ENCODE measurements at regions not wholly inside any gene's neighbourhood (a gene's known extent, or its start where the extent isn't known, plus 50 kb on each side); places are given as distances from the start of the nearest gene placed in this dataset.

DNA sequence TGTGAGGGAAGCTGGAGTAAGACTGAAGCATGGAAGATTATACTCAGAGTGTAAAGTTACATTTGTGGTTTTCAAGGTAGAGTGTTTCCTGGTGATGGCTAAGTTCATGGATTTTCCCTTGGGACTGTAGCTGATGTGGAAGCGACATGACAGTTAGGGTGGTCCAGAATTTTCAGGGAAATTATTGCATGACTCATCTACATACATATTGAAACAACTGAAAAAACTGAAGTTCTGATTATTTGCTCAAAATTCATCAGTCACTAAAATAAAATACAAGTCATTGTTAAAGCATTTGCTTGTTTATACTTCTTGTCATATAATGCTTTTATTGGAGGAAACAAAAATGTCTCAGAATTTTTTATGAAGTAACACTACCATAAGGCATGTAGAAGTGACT is 700.0 kb downstream of the RFPL4B start:
- Mint-ChIP-seq H3K9me3 (0 out of 2 replicates have a peak, but pooled peaks cover 4% of the 10 kb centered on the region), H3K36me3 (ENCODE audit: low read depth) (peaks cover 15% of the 10 kb centered on the region), H3K4me3 (peak overlapping the region; percentile 48), H3K4me1 (ENCODE audit: low read depth) (peaks cover 64% of the 10 kb centered on the region), H3K27ac (peak overlapping the region; percentile 86), H3K27me3 (ENCODE audit: insufficient read depth) (peaks cover 2% of the 10 kb centered on the region; the same call in 1 of the 2 replicates)
- peak; percentile 59 for DNase-seq
- TF ChIP-seq CTCF (IDR thresholded peaks at IDR 0.05) = no peak

GRCh38 chr6:113047932-113048331 is 700.8 kb downstream of the RFPL4B start:
- no peaks in the 10 kb centered on the region for H3K9me3 Mint-ChIP-seq
- peak; percentile 25 for DNase-seq
- peak overlapping the region; percentile 73 for H3K27ac Mint-ChIP-seq
- peaks cover 64% of the 10 kb centered on the region for H3K4me1 Mint-ChIP-seq (ENCODE audit: low read depth)
- H3K36me3 Mint-ChIP-seq (ENCODE audit: low read depth) = peaks cover 10% of the 10 kb centered on the region
- H3K27me3 Mint-ChIP-seq (ENCODE audit: insufficient read depth) = peaks cover 2% of the 10 kb centered on the region; the same call in 1 of the 2 replicates
- H3K4me3 Mint-ChIP-seq = no peak overlapping the region; the same call in 1 of the 2 replicates
- no peak for TF ChIP-seq CTCF (IDR thresholded peaks at IDR 0.05)

DNA sequence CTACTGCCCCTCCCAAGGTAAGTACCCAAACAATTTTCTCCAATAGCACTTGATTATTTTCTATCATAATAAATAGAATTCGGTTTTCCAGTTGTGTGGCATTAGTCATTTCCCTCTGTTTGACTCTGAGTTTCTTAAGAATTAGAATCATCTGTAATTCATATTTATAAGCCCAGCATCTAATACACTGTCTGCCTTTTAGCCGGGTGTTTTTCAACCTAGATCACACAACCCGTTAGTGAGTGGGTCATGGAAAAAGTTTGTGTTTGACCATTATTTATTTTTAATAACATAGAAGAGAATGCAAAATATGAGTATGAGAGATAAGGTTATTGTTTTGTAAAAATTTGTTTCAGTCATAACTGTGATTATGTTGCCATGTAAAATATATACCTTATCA is 701.6 kb downstream of the RFPL4B start:
- peaks cover 10% of the 10 kb centered on the region for H3K36me3 Mint-ChIP-seq (ENCODE audit: low read depth)
- peak overlapping the region; percentile 73 for H3K27ac Mint-ChIP-seq
- H3K27me3 Mint-ChIP-seq (ENCODE audit: insufficient read depth) = peaks cover 2% of the 10 kb centered on the region; the same call in 1 of the 2 replicates
- H3K4me3 Mint-ChIP-seq = peak overlapping the region; percentile 56
- TF ChIP-seq CTCF (IDR thresholded peaks at IDR 0.05) = no peak
- peaks cover 64% of the 10 kb centered on the region for H3K4me1 Mint-ChIP-seq (ENCODE audit: low read depth)
- DNase-seq = no peak
- no peaks in the 10 kb centered on the region for H3K9me3 Mint-ChIP-seq

DNA sequence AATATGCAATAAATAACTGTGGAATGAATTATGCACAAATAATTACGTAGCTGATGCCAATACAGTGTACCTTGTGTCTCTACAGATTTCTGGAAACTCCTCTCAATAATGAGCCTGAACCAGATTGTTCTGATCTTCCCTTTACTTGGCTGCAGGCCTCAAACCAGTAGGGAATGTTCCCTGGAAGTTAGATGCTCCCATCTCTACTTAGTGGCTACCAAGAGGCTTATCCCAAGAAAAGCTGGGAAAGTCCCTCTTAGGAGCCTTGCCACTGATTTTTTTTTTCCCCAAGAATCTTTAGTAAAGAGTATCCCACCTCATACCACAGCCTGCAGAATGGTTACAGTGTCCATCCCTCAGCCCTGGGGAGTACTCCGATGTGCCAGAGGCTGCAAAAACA is 702.1 kb downstream of the RFPL4B start:
- Mint-ChIP-seq H3K27me3 (ENCODE audit: insufficient read depth) (peaks cover 2% of the 10 kb centered on the region; the same call in 1 of the 2 replicates), H3K9me3 (no peaks in the 10 kb centered on the region), H3K27ac (peak overlapping the region; percentile 80), H3K4me3 (peak overlapping the region; percentile 40; the same call in 1 of the 2 replicates), H3K4me1 (ENCODE audit: low read depth) (peaks cover 64% of the 10 kb centered on the region), H3K36me3 (ENCODE audit: low read depth) (peaks cover 10% of the 10 kb centered on the region)
- no peak for TF ChIP-seq CTCF (IDR thresholded peaks at IDR 0.05)
- no peak for DNase-seq

GRCh38 chr6:113050010-113050858 is 703.1 kb downstream of the RFPL4B start:
- peak overlapping the region; percentile 80 for H3K27ac Mint-ChIP-seq
- peaks cover under 1% of the 10 kb centered on the region; the same call in 1 of the 2 replicates for H3K27me3 Mint-ChIP-seq (ENCODE audit: insufficient read depth)
- DNase-seq = no peak
- peaks cover 69% of the 10 kb centered on the region for H3K4me1 Mint-ChIP-seq (ENCODE audit: low read depth)
- H3K4me3 Mint-ChIP-seq = peak overlapping the region; percentile 65
- no peaks in the 10 kb centered on the region for H3K9me3 Mint-ChIP-seq
- peaks cover 4% of the 10 kb centered on the region for H3K36me3 Mint-ChIP-seq (ENCODE audit: low read depth)
- TF ChIP-seq CTCF (IDR thresholded peaks at IDR 0.05) = no peak

All from HFFc6 (cell line).